MCF 10A (cell line): ENCODE measurements at regions not wholly inside any gene's neighbourhood (a gene's known extent, or its start where the extent isn't known, plus 50 kb on each side); places are given as distances from the start of the nearest gene placed in this dataset.

Source experiments
- BruUV-seq: library from RNA; stranded (reverse); fragments of 400-500 nt; replicated peaks from 2 replicates; lab custom pipeline; 2021; lab: Mats Ljungman, UMichigan
- CTCF ChIA-PET: fragments of 300-600 bp; sonication (Branson Sonifier 250); formaldehyde crosslinking; extraction: SDS; loops from one replicate; lab custom pipeline; 2021; ENCODE audit warnings: antibody characterized with exemption, inconsistent platforms; lab: Yijun Ruan, JAX
- POLR2A ChIA-PET: fragments of 300-600, 350-650 bp; sonication (Branson Sonifier 250); formaldehyde crosslinking; extraction: SDS; loops from one replicate; lab custom pipeline; 2020; ENCODE audit warnings: antibody characterized with exemption, inconsistent platforms; lab: Yijun Ruan, JAX
- DNase-seq: peaks from one replicate; pipeline ENCODE4 v3.0.0-alpha.2; 2018; ENCODE audit not compliant: unreplicated experiment
- H3K27ac Mint-ChIP-seq: one replicate; pipeline ENCODE4 v1.8.0; 2022; ENCODE audit warnings: mild to moderate bottlenecking, low read depth, mixed read lengths; ENCODE audit not compliant: unreplicated experiment
- H3K27me3 Mint-ChIP-seq: one replicate; pipeline ENCODE4 v1.8.0; 2022; ENCODE audit warnings: mixed read lengths; ENCODE audit not compliant: insufficient read depth, unreplicated experiment
- H3K36me3 Mint-ChIP-seq: one replicate; pipeline ENCODE4 v1.8.0; 2022; ENCODE audit warnings: mild to moderate bottlenecking, moderate library complexity, mixed read lengths; ENCODE audit not compliant: insufficient read depth, unreplicated experiment
- H3K4me1 Mint-ChIP-seq: one replicate; pipeline ENCODE4 v1.8.0; 2022; ENCODE audit warnings: mixed read lengths; ENCODE audit not compliant: insufficient read depth, unreplicated experiment
- H3K4me3 Mint-ChIP-seq: one replicate; pipeline ENCODE4 v1.8.0; 2022; ENCODE audit warnings: mild to moderate bottlenecking, moderate library complexity, mixed read lengths; ENCODE audit not compliant: unreplicated experiment
- H3K9me3 Mint-ChIP-seq: one replicate; pipeline ENCODE4 v1.8.0; 2022; ENCODE audit warnings: mixed read lengths; ENCODE audit not compliant: unreplicated experiment
- CTCF ChIP-seq: fragments of 200-600 bp; IDR thresholded peaks from one replicate; pipeline ENCODE4 v1.8.0; 2022; ENCODE audit warnings: antibody characterized with exemption, mild to moderate bottlenecking; ENCODE audit not compliant: unreplicated experiment
- intact Hi-C: fragments of 100-400 bp; cut with micrococcal nuclease; formaldehyde crosslinking; loops from 2 replicates; pipeline ENCODE4 v1.14.1; 2022

- TF ChIP-seq CTCF, result no peak
- Mint-ChIP-seq H3K4me3 (no peak overlapping the region), H3K36me3 (no peaks in the 10 kb centered on the region), H3K27me3 (no peaks in the 10 kb centered on the region), H3K27ac (no peak overlapping the region), H3K9me3 (peaks cover 8% of the 10 kb centered on the region), H3K4me1 (no peaks in the 10 kb centered on the region)
- ChIA-PET CTCF (no interaction called here), POLR2A (no interaction called here)
- DNase-seq, result no peak
- no TSS peak for BruUV-seq
- intact Hi-C loops, result no loop called here
Observed at GRCh38 chr1:103327054-103327719, 198.3 kb upstream of the RNPC3 start.

- CTCF ChIA-PET, result no interaction called here
- Mint-ChIP-seq H3K4me1 (no peaks in the 10 kb centered on the region), H3K4me3 (no peak overlapping the region), H3K27ac (no peak overlapping the region), H3K9me3 (peaks cover 8% of the 10 kb centered on the region), H3K36me3 (no peaks in the 10 kb centered on the region), H3K27me3 (no peaks in the 10 kb centered on the region)
- intact Hi-C loops, result no loop called here
- TF ChIP-seq CTCF, result no peak
- no peak for DNase-seq
- no TSS peak for BruUV-seq
- POLR2A ChIA-PET, result no interaction called here
Observed at GRCh38 chr1:103326595-103326994, 198.9 kb upstream of the RNPC3 start.

- TF ChIP-seq CTCF, result no peak
- Mint-ChIP-seq H3K4me3 (no peak overlapping the region), H3K4me1 (no peaks in the 10 kb centered on the region), H3K36me3 (no peaks in the 10 kb centered on the region), H3K27me3 (peaks cover 18% of the 10 kb centered on the region), H3K27ac (no peak overlapping the region), H3K9me3 (no peaks in the 10 kb centered on the region)
- ChIA-PET CTCF (interaction anchor here (0.7 kb wide), 1 partner anchor 64 kb away, joined by 3 read pairs; no protein-coding TSS in a partner anchor), POLR2A (no interaction called here)
- intact Hi-C loops, result no loop called here
- BruUV-seq, result no TSS peak
- DNase-seq, result no peak
Observed at GRCh38 chr1:103309786-103310185, 201.5 kb upstream of the COL11A1 start.

- BruUV-seq, result no TSS peak
- CTCF ChIA-PET, result no interaction called here
- no peaks in the 10 kb centered on the region for H3K36me3 Mint-ChIP-seq
Observed at GRCh38 chr1:103307751-103308150, 199.4 kb upstream of the COL11A1 start.

More at GRCh38 chr1:103307751-103308150, 199.4 kb upstream of the COL11A1 start:
- H3K4me1 Mint-ChIP-seq, result no peaks in the 10 kb centered on the region
- no peak overlapping the region for H3K4me3 Mint-ChIP-seq
- intact Hi-C loops, result no loop called here
- TF ChIP-seq CTCF, result no peak
- DNase-seq, result no peak
- peaks cover 18% of the 10 kb centered on the region for H3K27me3 Mint-ChIP-seq
- H3K27ac Mint-ChIP-seq, result no peak overlapping the region
- H3K9me3 Mint-ChIP-seq, result no peaks in the 10 kb centered on the region
- POLR2A ChIA-PET, result no interaction called here
